ENCODE measurements at regions not wholly inside any gene's neighbourhood (a gene's known extent, or its start where the extent isn't known, plus 50 kb on each side); places are given as distances from the start of the nearest gene placed in this dataset.

DNA sequence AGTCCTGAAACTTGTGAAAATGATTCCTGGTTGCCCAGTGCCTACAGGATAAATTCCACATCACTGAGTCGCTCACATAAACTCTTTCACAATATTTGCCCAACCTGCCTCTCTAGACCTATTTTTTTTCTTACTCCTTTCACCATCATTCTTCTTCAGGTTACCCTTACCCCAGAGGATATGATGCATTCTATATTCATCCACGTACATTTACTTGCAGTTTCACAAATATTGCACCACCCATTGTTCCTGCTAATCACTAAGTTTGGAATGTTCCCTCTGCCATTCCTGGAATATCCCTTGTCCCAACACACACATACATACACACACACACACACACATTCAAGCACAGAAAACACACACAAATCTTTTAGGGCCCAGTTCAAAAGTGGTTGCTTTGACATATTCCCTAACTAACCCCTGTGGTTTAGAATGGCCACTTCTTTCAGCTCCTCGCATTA lies 379.5 kb downstream of the ETS1 start:
- TF ChIP-seq, protein P1, sequence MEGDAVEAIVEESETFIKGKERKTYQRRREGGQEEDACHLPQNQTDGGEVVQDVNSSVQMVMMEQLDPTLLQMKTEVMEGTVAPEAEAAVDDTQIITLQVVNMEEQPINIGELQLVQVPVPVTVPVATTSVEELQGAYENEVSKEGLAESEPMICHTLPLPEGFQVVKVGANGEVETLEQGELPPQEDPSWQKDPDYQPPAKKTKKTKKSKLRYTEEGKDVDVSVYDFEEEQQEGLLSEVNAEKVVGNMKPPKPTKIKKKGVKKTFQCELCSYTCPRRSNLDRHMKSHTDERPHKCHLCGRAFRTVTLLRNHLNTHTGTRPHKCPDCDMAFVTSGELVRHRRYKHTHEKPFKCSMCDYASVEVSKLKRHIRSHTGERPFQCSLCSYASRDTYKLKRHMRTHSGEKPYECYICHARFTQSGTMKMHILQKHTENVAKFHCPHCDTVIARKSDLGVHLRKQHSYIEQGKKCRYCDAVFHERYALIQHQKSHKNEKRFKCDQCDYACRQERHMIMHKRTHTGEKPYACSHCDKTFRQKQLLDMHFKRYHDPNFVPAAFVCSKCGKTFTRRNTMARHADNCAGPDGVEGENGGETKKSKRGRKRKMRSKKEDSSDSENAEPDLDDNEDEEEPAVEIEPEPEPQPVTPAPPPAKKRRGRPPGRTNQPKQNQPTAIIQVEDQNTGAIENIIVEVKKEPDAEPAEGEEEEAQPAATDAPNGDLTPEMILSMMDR (IDR thresholded peaks at IDR 0.05; ENCODE audit: unreplicated experiment) = no peak
- peak overlapping the region; percentile 90 for H3K27ac Mint-ChIP-seq (ENCODE audit: low read depth, unreplicated experiment)
- peaks cover 11% of the 10 kb centered on the region for H3K9me3 Mint-ChIP-seq (ENCODE audit: unreplicated experiment)
- ChIA-PET POLR2A (interaction anchor here (0.7 to 3.1 kb wide), 15 partner anchors 8 to 572 kb away, joined by 3 to 13 read pairs (median 5); no protein-coding TSS in a partner anchor), CTCF (interaction anchor here (1.1 to 3.5 kb wide), 3 partner anchors 35 to 72 kb away, joined by 5 to 11 read pairs (median 6); no protein-coding TSS in a partner anchor)
- no TSS peak for BruUV-seq (replicated peaks)
- H3K36me3 Mint-ChIP-seq (ENCODE audit: insufficient read depth, unreplicated experiment) = no peaks in the 10 kb centered on the region
- intact Hi-C loops (cut with micrococcal nuclease) = loop anchor here (5.0 kb wide), 1 partner anchor 181 kb away; no protein-coding TSS in a partner anchor
- peak; percentile 95 for DNase-seq (ENCODE audit: unreplicated experiment)
- H3K4me1 Mint-ChIP-seq (ENCODE audit: insufficient read depth, unreplicated experiment) = peaks cover 34% of the 10 kb centered on the region
- no peaks in the 10 kb centered on the region for H3K27me3 Mint-ChIP-seq (ENCODE audit: insufficient read depth, unreplicated experiment)
- H3K4me3 Mint-ChIP-seq (ENCODE audit: unreplicated experiment) = peak overlapping the region; percentile 31

DNA sequence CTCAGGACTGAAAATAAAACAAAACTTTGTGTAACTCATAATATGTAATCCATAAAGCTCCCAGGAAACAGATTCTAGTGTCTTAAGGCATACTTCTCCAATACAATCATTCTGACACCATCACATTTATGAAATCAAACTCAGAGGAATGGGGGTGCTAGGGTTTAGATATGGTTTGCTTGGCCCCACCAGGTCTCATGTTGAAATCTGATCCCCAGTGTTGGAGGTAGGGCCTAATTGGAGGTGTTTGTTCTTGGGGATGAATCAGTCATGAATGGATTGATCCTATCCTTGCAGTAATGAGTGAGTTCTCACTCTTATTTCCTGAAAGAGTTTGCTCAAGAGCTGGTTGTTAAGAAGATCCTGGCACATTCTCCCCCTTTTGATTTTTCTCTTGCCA lies 380.9 kb downstream of the ETS1 start:
- POLR2A ChIA-PET = interaction anchor here (1.0 to 1.6 kb wide), 3 partner anchors 8 to 25 kb away, joined by 3 to 7 read pairs (median 4); no protein-coding TSS in a partner anchor
- CTCF ChIA-PET = interaction anchor here (0.6 to 3.5 kb wide), 4 partner anchors 12 to 48 kb away, joined by 3 to 11 read pairs (median 6); no protein-coding TSS in a partner anchor
- Mint-ChIP-seq H3K27ac (ENCODE audit: low read depth, unreplicated experiment) (peak overlapping the region; percentile 90), H3K36me3 (ENCODE audit: insufficient read depth, unreplicated experiment) (no peaks in the 10 kb centered on the region), H3K27me3 (ENCODE audit: insufficient read depth, unreplicated experiment) (no peaks in the 10 kb centered on the region), H3K4me3 (ENCODE audit: unreplicated experiment) (peak overlapping the region; percentile 35), H3K4me1 (ENCODE audit: insufficient read depth, unreplicated experiment) (peaks cover 34% of the 10 kb centered on the region), H3K9me3 (ENCODE audit: unreplicated experiment) (peaks cover 11% of the 10 kb centered on the region)
- no peak for DNase-seq (ENCODE audit: unreplicated experiment)
- no TSS peak for BruUV-seq (replicated peaks)
- TF ChIP-seq, protein P1 (IDR thresholded peaks at IDR 0.05; ENCODE audit: unreplicated experiment) = no peak
- intact Hi-C loops (cut with micrococcal nuclease) = loop anchor here (5.0 kb wide), 1 partner anchor 179 kb away; no protein-coding TSS in a partner anchor

DNA sequence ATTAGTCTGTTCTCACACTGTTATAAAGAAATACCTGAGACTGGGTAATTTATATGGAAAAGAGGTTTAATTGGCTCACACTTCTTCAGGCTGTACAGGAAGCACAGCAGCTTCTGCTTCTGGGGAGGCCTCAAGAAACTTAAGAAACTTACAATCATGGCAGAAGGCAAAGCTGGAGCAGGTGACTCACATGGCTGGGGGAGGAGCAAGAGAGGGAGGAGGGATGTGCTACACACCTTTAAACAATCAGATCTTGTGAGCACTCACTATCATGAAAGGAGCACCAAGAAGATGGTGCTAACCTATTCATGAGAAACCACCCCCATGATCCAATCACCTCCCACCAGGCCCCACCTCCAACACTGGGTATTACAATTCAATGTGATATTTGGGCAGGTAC lies 381.6 kb downstream of the ETS1 start:
- H3K27ac Mint-ChIP-seq (ENCODE audit: low read depth, unreplicated experiment) = peak overlapping the region; percentile 90
- ChIA-PET POLR2A (interaction anchor here (1.2 to 1.6 kb wide), 2 partner anchors 8 to 10 kb away, joined by 4 to 7 read pairs; no protein-coding TSS in a partner anchor), CTCF (interaction anchor here (3.5 kb wide), 1 partner anchor 33 kb away, joined by 11 read pairs; no protein-coding TSS in a partner anchor)
- TF ChIP-seq, protein P1 (IDR thresholded peaks at IDR 0.05; ENCODE audit: unreplicated experiment) = no peak
- no peaks in the 10 kb centered on the region for H3K27me3 Mint-ChIP-seq (ENCODE audit: insufficient read depth, unreplicated experiment)
- H3K4me3 Mint-ChIP-seq (ENCODE audit: unreplicated experiment) = no peak overlapping the region
- no TSS peak for BruUV-seq (replicated peaks)
- H3K9me3 Mint-ChIP-seq (ENCODE audit: unreplicated experiment) = peaks cover 11% of the 10 kb centered on the region
- no peaks in the 10 kb centered on the region for H3K36me3 Mint-ChIP-seq (ENCODE audit: insufficient read depth, unreplicated experiment)
- H3K4me1 Mint-ChIP-seq (ENCODE audit: insufficient read depth, unreplicated experiment) = peaks cover 34% of the 10 kb centered on the region
- intact Hi-C loops (cut with micrococcal nuclease) = loop anchor here (5.0 kb wide), 1 partner anchor 178 kb away; no protein-coding TSS in a partner anchor
- peak; percentile 12 for DNase-seq (ENCODE audit: unreplicated experiment)

DNA sequence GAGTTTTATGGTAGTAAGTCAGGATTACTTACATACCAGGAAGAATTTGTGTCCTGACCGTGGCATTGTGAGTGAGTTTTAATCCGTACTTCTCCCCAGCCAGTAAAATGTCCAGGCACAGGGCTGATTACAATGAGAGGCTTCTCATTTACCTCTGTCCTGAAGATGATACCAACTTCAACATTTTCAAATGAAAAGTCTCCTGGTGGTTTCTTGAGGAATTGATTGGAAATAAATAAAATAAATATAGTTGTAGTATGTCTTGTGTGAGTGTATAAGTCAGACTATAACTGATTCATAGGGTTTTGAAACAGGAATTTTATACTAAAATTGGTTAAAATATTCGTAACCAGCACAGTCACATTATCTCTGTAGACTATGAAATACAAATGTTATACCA lies 382.5 kb downstream of the ETS1 start:
- TF ChIP-seq, protein P1 (IDR thresholded peaks at IDR 0.05; ENCODE audit: unreplicated experiment) = no peak

More for the DNA sequence above, 382.5 kb downstream of the ETS1 start:
- no TSS peak for BruUV-seq (replicated peaks)
- Mint-ChIP-seq H3K9me3 (ENCODE audit: unreplicated experiment) (peaks cover 11% of the 10 kb centered on the region), H3K27ac (ENCODE audit: low read depth, unreplicated experiment) (no peak overlapping the region), H3K27me3 (ENCODE audit: insufficient read depth, unreplicated experiment) (no peaks in the 10 kb centered on the region), H3K36me3 (ENCODE audit: insufficient read depth, unreplicated experiment) (no peaks in the 10 kb centered on the region), H3K4me1 (ENCODE audit: insufficient read depth, unreplicated experiment) (peaks cover 34% of the 10 kb centered on the region), H3K4me3 (ENCODE audit: unreplicated experiment) (no peak overlapping the region)
- intact Hi-C loops (cut with micrococcal nuclease) = loop anchor here (5.0 kb wide), 1 partner anchor 178 kb away; no protein-coding TSS in a partner anchor
- DNase-seq (ENCODE audit: unreplicated experiment) = no peak
- ChIA-PET POLR2A (no interaction called here), CTCF (interaction anchor here (1.4 kb wide), 1 partner anchor 33 kb away, joined by 6 read pairs; no protein-coding TSS in a partner anchor)

Measured in MCF 10A (cell line).